ENCODE measurements at regions not wholly inside any gene's neighbourhood (a gene's known extent, or its start where the extent isn't known, plus 50 kb on each side); places are given as distances from the start of the nearest gene placed in this dataset.
A peak's percentile ranks its signal among the peaks of the same experiment; 100 is the strongest.

DNA sequence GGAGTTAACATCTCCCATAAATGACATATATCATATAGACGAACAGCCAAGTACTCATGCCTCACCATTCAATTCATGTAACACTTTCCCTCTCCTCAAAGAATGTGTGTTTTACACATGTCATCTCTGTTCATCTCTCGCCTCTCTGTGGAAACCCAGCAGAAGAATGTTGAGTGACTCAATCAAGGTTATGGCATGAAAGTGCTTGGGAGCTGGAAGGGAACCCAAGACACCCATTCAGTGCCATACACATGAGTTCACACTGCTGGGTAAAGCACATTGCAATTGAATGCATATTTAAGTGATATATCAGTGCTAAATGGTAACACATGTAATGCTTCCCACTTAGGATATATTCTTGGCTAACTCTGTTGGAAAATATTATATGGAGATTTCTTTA, 322.9 kb downstream of the PTEN start:
- Histone ChIP-seq H3K36me3 (ENCODE audit: control insufficient read depth in 2 of 2, insufficient read depth in 2 of 2, low read length in 1 of 2) (no peaks in the 10 kb centered on the region), H3K4me3 (ENCODE audit: low read length in 2 of 2) (no peak overlapping the region), H3K9me3 (ENCODE audit: control insufficient read depth in 2 of 2, insufficient read depth in 1 of 2, low read length in 1 of 2) (no peaks in the 10 kb centered on the region), H3K27ac (ENCODE audit: low read depth in 1 of 2, low read length in 1 of 2) (no peak overlapping the region), H3K27me3 (ENCODE audit: control insufficient read depth in 2 of 2, insufficient read depth in 1 of 2, low read length in 1 of 2) (no peaks in the 10 kb centered on the region), H3K4me1 (ENCODE audit: control insufficient read depth in 2 of 2, insufficient read depth in 2 of 2, low read length in 2 of 2) (peaks cover 5 to 6% of the 10 kb centered on the region in 2 donors)
- 97% methylated on average over 2 of the region's 2 CpGs for WGBS
- no peak for DNase-seq (ENCODE audit: low read depth in 6 of 9, low spot score in 9 of 9)

DNA sequence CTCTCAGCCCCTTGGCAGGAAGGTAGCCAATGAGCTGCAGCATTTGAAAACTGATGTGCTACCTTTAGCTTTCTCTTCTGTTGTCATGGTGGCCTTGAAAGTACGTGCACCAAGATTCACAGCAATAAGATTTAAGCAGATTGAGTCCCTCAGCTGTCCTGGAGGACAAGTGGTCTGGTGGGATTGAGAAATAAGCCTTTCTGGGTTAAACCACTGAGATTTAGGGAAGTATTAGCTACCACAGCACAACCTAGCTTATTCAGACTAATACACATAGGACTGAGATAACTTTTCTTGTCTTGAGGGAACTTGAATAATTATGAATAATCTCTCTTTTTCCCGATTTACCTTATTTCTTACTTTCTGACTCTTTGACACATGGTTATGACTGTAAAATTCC, 324.0 kb downstream of the PTEN start:
- Histone ChIP-seq H3K9me3 (ENCODE audit: control insufficient read depth in 2 of 2, insufficient read depth in 1 of 2, low read length in 1 of 2) (no peaks in the 10 kb centered on the region), H3K4me1 (ENCODE audit: control insufficient read depth in 2 of 2, insufficient read depth in 2 of 2, low read length in 2 of 2) (peaks cover 12 to 17% of the 10 kb centered on the region in 2 donors), H3K27ac (ENCODE audit: low read depth in 1 of 2, low read length in 1 of 2) (no peak overlapping the region), H3K27me3 (ENCODE audit: control insufficient read depth in 2 of 2, insufficient read depth in 1 of 2, low read length in 1 of 2) (no peaks in the 10 kb centered on the region), H3K4me3 (ENCODE audit: low read length in 2 of 2) (no peak overlapping the region), H3K36me3 (ENCODE audit: control insufficient read depth in 2 of 2, insufficient read depth in 2 of 2, low read length in 1 of 2) (no peaks in the 10 kb centered on the region)
- WGBS: 94% methylated on average over 2 of the region's 2 CpGs
- no peak for DNase-seq (ENCODE audit: low read depth in 6 of 9, low spot score in 9 of 9)

GRCh38 chr10:88190123-88190522, 326.7 kb downstream of the PTEN start:
- H3K9me3 ChIP-seq (ENCODE audit: control insufficient read depth in 2 of 2, insufficient read depth in 1 of 2, low read length in 1 of 2): no peaks in the 10 kb centered on the region
- peaks cover 28 to 41% of the 10 kb centered on the region in 2 donors for H3K4me1 ChIP-seq (ENCODE audit: control insufficient read depth in 2 of 2, insufficient read depth in 2 of 2, low read length in 2 of 2)
- H3K27ac ChIP-seq (ENCODE audit: low read depth in 1 of 2, low read length in 1 of 2): no peak overlapping the region
- H3K4me3 ChIP-seq (ENCODE audit: low read length in 2 of 2): no peak overlapping the region
- no peak for DNase-seq (ENCODE audit: low read depth in 6 of 9, low spot score in 9 of 9)
- WGBS: 96% methylated on average over 2 of the region's 2 CpGs
- H3K27me3 ChIP-seq (ENCODE audit: control insufficient read depth in 2 of 2, insufficient read depth in 1 of 2, low read length in 1 of 2): no peaks in the 10 kb centered on the region
- no peaks in the 10 kb centered on the region for H3K36me3 ChIP-seq (ENCODE audit: control insufficient read depth in 2 of 2, insufficient read depth in 2 of 2, low read length in 1 of 2)

- no peak overlapping the region for H3K4me3 ChIP-seq (ENCODE audit: low read length in 2 of 2)
- H3K27ac ChIP-seq (ENCODE audit: low read depth in 1 of 2, low read length in 1 of 2): no peak overlapping the region
- H3K4me1 ChIP-seq (ENCODE audit: control insufficient read depth in 2 of 2, insufficient read depth in 2 of 2, low read length in 2 of 2): peaks cover 29 to 46% of the 10 kb centered on the region in 2 donors
- no peaks in the 10 kb centered on the region for H3K9me3 ChIP-seq (ENCODE audit: control insufficient read depth in 2 of 2, insufficient read depth in 1 of 2, low read length in 1 of 2)
- 98% methylated on average over 5 of the region's 5 CpGs for WGBS
- no peaks in the 10 kb centered on the region for H3K27me3 ChIP-seq (ENCODE audit: control insufficient read depth in 2 of 2, insufficient read depth in 1 of 2, low read length in 1 of 2)
- no peaks in the 10 kb centered on the region for H3K36me3 ChIP-seq (ENCODE audit: control insufficient read depth in 2 of 2, insufficient read depth in 2 of 2, low read length in 1 of 2)
- no peak for DNase-seq (ENCODE audit: low read depth in 6 of 9, low spot score in 9 of 9)
These were observed 327.3 kb downstream of the PTEN start for GRCh38 chr10:88190540-88191235.

DNA sequence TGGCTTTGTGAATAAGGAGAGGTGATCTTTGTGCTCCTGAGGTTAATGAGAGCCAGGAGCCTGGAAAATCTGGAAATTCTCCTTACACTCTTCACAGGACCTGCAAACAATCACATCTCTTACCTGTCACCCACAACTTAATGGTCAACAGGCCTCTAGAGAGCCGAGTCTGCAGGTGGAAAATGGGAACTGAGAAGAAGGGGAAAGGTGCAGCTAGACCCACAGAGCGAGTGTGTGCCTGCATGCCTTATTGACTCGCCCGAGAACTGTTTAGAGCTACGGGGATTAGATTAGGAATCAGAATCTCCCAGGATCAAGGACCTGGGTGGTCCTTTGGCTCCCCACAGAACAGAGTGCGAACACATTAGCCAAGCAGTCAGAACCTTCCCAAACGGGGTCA, 329.6 kb downstream of the PTEN start:
- Histone ChIP-seq H3K27me3 (ENCODE audit: control insufficient read depth in 2 of 2, insufficient read depth in 1 of 2, low read length in 1 of 2) (no peaks in the 10 kb centered on the region), H3K36me3 (ENCODE audit: control insufficient read depth in 2 of 2, insufficient read depth in 2 of 2, low read length in 1 of 2) (no peaks in the 10 kb centered on the region), H3K9me3 (ENCODE audit: control insufficient read depth in 2 of 2, insufficient read depth in 1 of 2, low read length in 1 of 2) (peaks cover 0 to 2% of the 10 kb centered on the region in 2 donors), H3K27ac (ENCODE audit: low read depth in 1 of 2, low read length in 1 of 2) (no peak overlapping the region), H3K4me3 (ENCODE audit: low read length in 2 of 2) (no peak overlapping the region), H3K4me1 (ENCODE audit: control insufficient read depth in 2 of 2, insufficient read depth in 2 of 2, low read length in 2 of 2) (peaks cover 29 to 46% of the 10 kb centered on the region in 2 donors)
- DNase-seq (ENCODE audit: low read depth in 6 of 9, low spot score in 9 of 9): no peak
- 98% methylated on average over 7 of the region's 7 CpGs for WGBS

DNA sequence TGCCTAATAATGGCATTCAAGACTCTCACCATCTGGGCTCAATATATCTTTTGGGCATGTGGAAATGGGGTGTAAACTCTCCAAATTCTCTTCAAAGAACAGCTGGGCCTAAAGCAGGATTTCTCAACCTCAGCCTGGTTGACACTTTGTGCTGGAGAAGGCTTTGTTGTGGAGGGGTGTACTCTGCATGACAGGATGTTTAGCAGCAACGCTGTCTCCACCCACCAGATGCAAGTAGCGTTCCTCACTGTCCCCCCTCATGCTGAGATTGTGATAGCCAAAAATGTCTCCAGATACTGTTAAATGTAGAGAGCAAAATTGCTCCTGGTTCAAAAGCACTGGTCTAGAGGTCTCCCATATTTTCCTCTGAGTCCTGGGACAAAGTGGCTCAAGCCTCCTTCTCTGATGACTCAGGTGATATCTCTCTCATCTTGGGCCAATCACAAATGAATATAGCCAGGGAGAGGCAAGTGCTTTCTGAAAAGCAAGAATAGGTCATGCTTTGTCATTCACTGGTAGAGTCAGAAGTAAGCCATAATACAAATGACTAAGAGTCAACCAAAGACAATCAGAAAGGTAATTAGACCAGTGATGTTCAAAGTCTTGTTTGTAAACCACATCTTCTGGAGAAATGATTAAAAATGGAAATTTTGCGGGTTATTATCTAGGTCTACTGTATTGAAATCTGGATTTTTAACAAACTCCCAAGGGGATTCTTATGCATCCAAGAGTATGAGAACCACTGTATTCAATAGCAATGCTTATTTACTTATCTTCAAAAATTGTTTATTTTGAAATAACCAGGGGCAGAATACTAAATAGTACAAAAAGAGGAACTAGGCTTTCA, 330.8 kb downstream of the PTEN start:
- peaks cover 29 to 46% of the 10 kb centered on the region in 2 donors for H3K4me1 ChIP-seq (ENCODE audit: control insufficient read depth in 2 of 2, insufficient read depth in 2 of 2, low read length in 2 of 2)
- DNase-seq (ENCODE audit: low read depth in 6 of 9, low spot score in 9 of 9): peak; percentile 63 to 94 (median 81)
- H3K27ac ChIP-seq (ENCODE audit: low read depth in 1 of 2, low read length in 1 of 2): peak overlapping the region; percentile 89
- H3K36me3 ChIP-seq (ENCODE audit: control insufficient read depth in 2 of 2, insufficient read depth in 2 of 2, low read length in 1 of 2): no peaks in the 10 kb centered on the region
- H3K27me3 ChIP-seq (ENCODE audit: control insufficient read depth in 2 of 2, insufficient read depth in 1 of 2, low read length in 1 of 2): no peaks in the 10 kb centered on the region
- WGBS: 35% methylated on average over 3 of the region's 3 CpGs
- H3K9me3 ChIP-seq (ENCODE audit: control insufficient read depth in 2 of 2, insufficient read depth in 1 of 2, low read length in 1 of 2): peaks cover 0 to 2% of the 10 kb centered on the region in 2 donors
- H3K4me3 ChIP-seq (ENCODE audit: low read length in 2 of 2): peak overlapping the region in 1 of 2 donors; percentile 12

DNA sequence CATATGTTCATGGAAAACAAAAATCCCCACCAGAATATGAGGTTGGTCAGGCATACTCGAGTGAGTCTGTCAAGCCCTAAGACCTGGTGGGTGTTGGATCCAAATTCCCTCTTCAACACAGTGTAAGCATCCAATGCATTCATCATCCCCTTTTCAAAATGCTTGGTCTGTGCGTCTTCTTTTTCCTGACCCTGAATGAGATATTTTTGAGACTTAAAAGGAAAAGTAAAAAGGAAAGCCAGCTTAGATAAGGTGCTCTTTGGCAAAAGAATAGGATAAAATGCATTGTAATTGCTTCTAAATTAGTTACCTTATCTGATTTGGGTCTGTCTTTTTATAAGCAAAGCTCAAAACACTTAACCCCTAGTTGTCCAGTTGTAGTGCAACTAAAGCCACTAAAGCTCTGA, 331.5 kb downstream of the PTEN start:
- no peak overlapping the region for H3K27ac ChIP-seq (ENCODE audit: low read depth in 1 of 2, low read length in 1 of 2)
- 38% methylated on average over 2 of the region's 2 CpGs for WGBS
- no peak for DNase-seq (ENCODE audit: low read depth in 6 of 9, low spot score in 9 of 9)
- no peaks in the 10 kb centered on the region for H3K36me3 ChIP-seq (ENCODE audit: control insufficient read depth in 2 of 2, insufficient read depth in 2 of 2, low read length in 1 of 2)
- H3K9me3 ChIP-seq (ENCODE audit: control insufficient read depth in 2 of 2, insufficient read depth in 1 of 2, low read length in 1 of 2): peaks cover 0 to 2% of the 10 kb centered on the region in 2 donors
- H3K4me1 ChIP-seq (ENCODE audit: control insufficient read depth in 2 of 2, insufficient read depth in 2 of 2, low read length in 2 of 2): peaks cover 29 to 46% of the 10 kb centered on the region in 2 donors
- H3K27me3 ChIP-seq (ENCODE audit: control insufficient read depth in 2 of 2, insufficient read depth in 1 of 2, low read length in 1 of 2): no peaks in the 10 kb centered on the region
- no peak overlapping the region for H3K4me3 ChIP-seq (ENCODE audit: low read length in 2 of 2)

GRCh38 chr10:88195841-88196240, 332.4 kb downstream of the PTEN start:
- Histone ChIP-seq H3K27me3 (ENCODE audit: control insufficient read depth in 2 of 2, insufficient read depth in 1 of 2, low read length in 1 of 2) (no peaks in the 10 kb centered on the region), H3K36me3 (ENCODE audit: control insufficient read depth in 2 of 2, insufficient read depth in 2 of 2, low read length in 1 of 2) (no peaks in the 10 kb centered on the region), H3K4me3 (ENCODE audit: low read length in 2 of 2) (no peak overlapping the region), H3K9me3 (ENCODE audit: control insufficient read depth in 2 of 2, insufficient read depth in 1 of 2, low read length in 1 of 2) (peaks cover 0 to 2% of the 10 kb centered on the region in 2 donors), H3K27ac (ENCODE audit: low read depth in 1 of 2, low read length in 1 of 2) (no peak overlapping the region), H3K4me1 (ENCODE audit: control insufficient read depth in 2 of 2, insufficient read depth in 2 of 2, low read length in 2 of 2) (peaks cover 25 to 42% of the 10 kb centered on the region in 2 donors)
- WGBS: 94% methylated on average over 2 of the region's 2 CpGs
- DNase-seq (ENCODE audit: low read depth in 6 of 9, low spot score in 9 of 9): no peak

DNA sequence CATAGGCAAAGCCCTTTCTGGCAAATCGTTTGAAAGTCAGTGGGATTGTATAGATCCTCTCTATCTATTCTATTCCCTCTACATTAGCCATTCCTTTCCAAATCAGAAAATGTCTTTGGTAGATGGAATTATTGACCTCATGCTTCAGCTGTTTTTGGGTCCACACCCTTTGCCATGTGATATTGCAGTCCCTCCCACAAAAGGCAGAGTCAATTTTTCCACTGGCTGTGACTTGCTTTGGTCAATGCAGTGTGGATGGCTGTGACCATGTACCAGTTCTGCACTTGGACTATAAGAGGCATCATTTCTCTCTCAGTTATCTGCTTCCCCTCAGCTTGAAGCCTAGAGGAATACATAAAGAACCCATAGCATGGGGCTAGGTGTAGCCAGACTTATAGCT, 332.9 kb downstream of the PTEN start:
- H3K27me3 ChIP-seq (ENCODE audit: control insufficient read depth in 2 of 2, insufficient read depth in 1 of 2, low read length in 1 of 2): no peaks in the 10 kb centered on the region
- H3K36me3 ChIP-seq (ENCODE audit: control insufficient read depth in 2 of 2, insufficient read depth in 2 of 2, low read length in 1 of 2): no peaks in the 10 kb centered on the region
- no peak for DNase-seq (ENCODE audit: low read depth in 6 of 9, low spot score in 9 of 9)
- H3K9me3 ChIP-seq (ENCODE audit: control insufficient read depth in 2 of 2, insufficient read depth in 1 of 2, low read length in 1 of 2): peaks cover 0 to 2% of the 10 kb centered on the region in 2 donors
- peaks cover 25 to 40% of the 10 kb centered on the region in 2 donors for H3K4me1 ChIP-seq (ENCODE audit: control insufficient read depth in 2 of 2, insufficient read depth in 2 of 2, low read length in 2 of 2)
- H3K4me3 ChIP-seq (ENCODE audit: low read length in 2 of 2): no peak overlapping the region
- no peak overlapping the region for H3K27ac ChIP-seq (ENCODE audit: low read depth in 1 of 2, low read length in 1 of 2)
- 95% methylated on average over 1 of the region's 1 CpG for WGBS

All from thymus (tissue), 11 donors.